GM12878 (cell line): ENCODE measurements at regions not wholly inside any gene's neighbourhood (a gene's known extent, or its start where the extent isn't known, plus 50 kb on each side); places are given as distances from the start of the nearest gene placed in this dataset.

Source experiments
- ATAC-seq: fragments of 200-7000 bp; cut with Tn5 transposase; 3 replicates; pipeline ENCODE4 v1.9.1; 2020; ENCODE audit warnings: mild to moderate bottlenecking, moderate library complexity
- BruUV-seq: library from RNA; stranded (reverse); fragments of 400-500 nt; replicated peaks from 2 replicates; lab custom pipeline; 2021; lab: Mats Ljungman, UMichigan
- CTCF ChIA-PET: fragments of 300-600 bp; sonication (Branson Sonifier 250); formaldehyde crosslinking; extraction: SDS; loops from one replicate; lab custom pipeline; 2021; ENCODE audit warnings: inconsistent platforms; lab: Yijun Ruan, JAX
- POLR2A ChIA-PET: fragments of 350-600 bp; formaldehyde crosslinking; extraction: SDS; loops from one replicate; lab custom pipeline; 2021; ENCODE audit warnings: inconsistent platforms; lab: Charles Lee
- RAD21 ChIA-PET: fragments of 300-600 bp; sonication (Branson Sonifier 250); formaldehyde crosslinking; loops from one replicate; lab custom pipeline; 2023; ENCODE audit warnings: antibody characterized with exemption; ENCODE audit not compliant: unreplicated experiment; lab: Charles Lee
- SMC1A ChIA-PET: fragments of 300-600 bp; sonication (Branson Sonifier 250); formaldehyde crosslinking; loops from one replicate; lab custom pipeline; 2023; ENCODE audit not compliant: unreplicated experiment, uncharacterized antibody; lab: Charles Lee
- DNase-seq: peaks from one replicate; pipeline ENCODE4 v3.0.0-alpha.2; 2011; ENCODE audit warnings: low read depth, low spot score
- FAIRE-seq: peaks from 3 replicates; lab custom pipeline; 2011; peaks lifted over from hg19 to GRCh38; lab: Jason Lieb, UNC
- H2AFZ ChIP-seq: 2 replicates; pipeline ENCODE4 v1.6.0; 2011; ENCODE audit warnings: low read depth, low read length, control low read depth; ENCODE audit not compliant: control insufficient read depth
- H3K27ac ChIP-seq: 2 replicates; pipeline ENCODE4 v1.5.1; 2011; ENCODE audit warnings: control low read depth; ENCODE audit not compliant: control insufficient read depth, insufficient read depth
- H3K27me3 ChIP-seq, 2 experiments: replicated peaks in 1 of 2; 2 replicates each; pipeline versions ENCODE4 v1.6.0 to v1.6.1; 2011; ENCODE audit warnings: low read length in 1 of 2; ENCODE audit not compliant: control insufficient read depth in 2 of 2, insufficient read depth in 2 of 2
- H3K36me3 ChIP-seq, 2 experiments: 2 replicates each; pipeline ENCODE4 v1.5.1; 2011; ENCODE audit warnings: low read length in 1 of 2; ENCODE audit not compliant: control insufficient read depth in 2 of 2, insufficient read depth in 2 of 2
- H3K4me1 ChIP-seq: 2 replicates; pipeline ENCODE4 v1.6.1; 2011; ENCODE audit warnings: mild to moderate bottlenecking, low read length, moderate library complexity, mixed read lengths; ENCODE audit not compliant: control insufficient read depth, insufficient read depth
- H3K4me2 ChIP-seq: 2 replicates; pipeline ENCODE4 v1.6.0; 2011; ENCODE audit warnings: control low read depth; ENCODE audit not compliant: control insufficient read depth, insufficient read depth
- H3K4me3 ChIP-seq: fragments of 200-600 bp; sonication (generic); 2 replicates; pipeline ENCODE4 v1.5.1; 2016
- H3K79me2 ChIP-seq: 2 replicates; pipeline ENCODE4 v1.6.0; 2011; ENCODE audit warnings: low read length; ENCODE audit not compliant: control insufficient read depth, insufficient read depth
- H3K9ac ChIP-seq: 2 replicates; pipeline ENCODE4 v1.8.0; 2011; ENCODE audit warnings: low read length, control low read depth, mixed read lengths; ENCODE audit not compliant: control insufficient read depth, insufficient read depth
- H3K9me3 ChIP-seq: replicated peaks from 3 replicates; pipeline ENCODE4 v1.5.1; 2011; ENCODE audit warnings: mild to moderate bottlenecking, low read length; ENCODE audit not compliant: control insufficient read depth, insufficient read depth
- H4K20me1 ChIP-seq: 2 replicates; pipeline ENCODE4 v1.6.0; 2011; ENCODE audit not compliant: control insufficient read depth, insufficient read depth
- BMI1 ChIP-seq: fragments of 450-650 bp; IDR thresholded peaks from 2 replicates; pipeline ENCODE4 v1.6.1; 2016; ENCODE audit warnings: mild to moderate bottlenecking, moderate library complexity, borderline replicate concordance
- CEBPB ChIP-seq, 2 experiments: fragments of 150-350 bp in 1 of 2; IDR thresholded peaks; 2 replicates each; pipeline ENCODE4 v1.6.1; 2012 to 2014; ENCODE audit warnings: low read depth in 2 of 2, low read length in 2 of 2, borderline replicate concordance in 1 of 2, inconsistent platforms in 1 of 2
- EGR1 ChIP-seq, 2 experiments: IDR thresholded peaks; 1 replicate in 1 of 2; 2 replicates in 1 of 2; pipeline ENCODE4 v1.6.1; 2011 to 2012; ENCODE audit warnings: low read depth in 2 of 2, low read length in 2 of 2, borderline replicate concordance in 1 of 2, mild to moderate bottlenecking in 1 of 2, moderate library complexity in 1 of 2
- NFYB ChIP-seq: IDR thresholded peaks from 2 replicates; pipeline ENCODE4 v1.6.1; 2011; ENCODE audit warnings: low read depth, mild to moderate bottlenecking, low read length, improper control_type of control experiment, moderate library complexity; ENCODE audit not compliant: insufficient read depth
- PAX5 ChIP-seq: IDR thresholded peaks from 2 replicates; pipeline ENCODE4 v1.6.1; 2011; ENCODE audit warnings: low read depth, low read length, borderline replicate concordance
- PAX8 ChIP-seq: fragments of 450-650 bp; IDR thresholded peaks from 2 replicates; pipeline ENCODE4 v1.6.1; 2017; ENCODE audit warnings: mild to moderate bottlenecking, moderate library complexity
- POLR2AphosphoS2 ChIP-seq: IDR thresholded peaks from 2 replicates; pipeline ENCODE4 v1.6.1; 2011; ENCODE audit warnings: low read depth, mild to moderate bottlenecking, low read length, improper control_type of control experiment, moderate library complexity
- STAT3 ChIP-seq: IDR thresholded peaks from 2 replicates; pipeline ENCODE4 v1.6.1; 2011; ENCODE audit warnings: low read depth, low read length, improper control_type of control experiment
- TCF3 ChIP-seq: IDR thresholded peaks from 2 replicates; pipeline ENCODE4 v1.6.1; 2012; ENCODE audit warnings: low read depth, mild to moderate bottlenecking, low read length, borderline replicate concordance; ENCODE audit not compliant: insufficient read depth
- ZNF207 ChIP-seq: fragments of 450-650 bp; IDR thresholded peaks from 2 replicates; pipeline ENCODE4 v1.6.1; 2014; ENCODE audit warnings: antibody characterized with exemption, mild to moderate bottlenecking, borderline replicate concordance
- in situ Hi-C: fragments of 300-500 bp; cut with MboI; formaldehyde crosslinking; loops from 9 replicates; pipeline ENCODE4 v1.14.3; 2018; ENCODE audit warnings: mixed read lengths
- intact Hi-C: fragments of 100-400 bp; cut with micrococcal nuclease; formaldehyde crosslinking; loops from one replicate; pipeline ENCODE4 v1.14.2; 2022; ENCODE audit not compliant: unreplicated experiment
- TF ChIP-seq, protein P1 (sequence below): fragments of 150-350 bp; IDR thresholded peaks from 2 replicates; pipeline ENCODE4 v1.6.1; 2014; ENCODE audit warnings: mild to moderate bottlenecking, low read depth, low read length
- TF ChIP-seq, protein P2 (sequence below): fragments of 450-650 bp; conservative IDR thresholded peaks from 2 replicates; pipeline ENCODE4 v1.6.1; 2017; ENCODE audit warnings: mild to moderate bottlenecking, moderate library complexity

DNA sequence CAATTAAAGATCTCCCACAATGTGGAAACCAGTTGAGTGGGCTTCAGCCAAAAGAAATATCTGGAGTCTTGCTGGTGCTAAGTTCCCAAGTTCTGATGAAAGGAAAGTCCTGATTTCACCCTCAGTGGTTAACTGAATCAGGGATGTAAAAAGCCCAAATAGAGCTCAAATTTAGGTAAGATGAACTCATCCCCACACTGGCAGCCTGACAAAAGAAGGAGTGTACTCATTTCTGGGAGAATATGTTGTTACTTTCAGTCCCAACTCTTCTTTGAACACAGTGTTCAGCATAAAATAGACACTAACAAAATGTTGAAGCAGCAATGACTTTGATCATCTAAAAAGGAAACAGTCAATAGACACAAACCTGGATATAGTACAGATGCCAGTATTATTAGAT, 91.7 kb downstream of the CHRM3 start:
- no peak overlapping the region for H3K4me2 ChIP-seq
- H3K36me3 ChIP-seq: no peaks in the 10 kb centered on the region
- no peak overlapping the region for H2AFZ ChIP-seq
- ChIA-PET POLR2A (no interaction called here), SMC1A (interaction anchor here (0.7 kb wide), 1 partner anchor 20 kb away, joined by 3 read pairs; no protein-coding TSS in a partner anchor), RAD21 (no interaction called here), CTCF (no interaction called here)
- no peak for ATAC-seq
- no peaks in the 10 kb centered on the region; the same call in 2 of the 3 replicates for H3K9me3 ChIP-seq
- no peaks in the 10 kb centered on the region for H3K79me2 ChIP-seq
- intact Hi-C loops: no loop called here
- H3K4me1 ChIP-seq: no peaks in the 10 kb centered on the region
- no peak for TF ChIP-seq NFYB
- TF ChIP-seq, protein P1, sequence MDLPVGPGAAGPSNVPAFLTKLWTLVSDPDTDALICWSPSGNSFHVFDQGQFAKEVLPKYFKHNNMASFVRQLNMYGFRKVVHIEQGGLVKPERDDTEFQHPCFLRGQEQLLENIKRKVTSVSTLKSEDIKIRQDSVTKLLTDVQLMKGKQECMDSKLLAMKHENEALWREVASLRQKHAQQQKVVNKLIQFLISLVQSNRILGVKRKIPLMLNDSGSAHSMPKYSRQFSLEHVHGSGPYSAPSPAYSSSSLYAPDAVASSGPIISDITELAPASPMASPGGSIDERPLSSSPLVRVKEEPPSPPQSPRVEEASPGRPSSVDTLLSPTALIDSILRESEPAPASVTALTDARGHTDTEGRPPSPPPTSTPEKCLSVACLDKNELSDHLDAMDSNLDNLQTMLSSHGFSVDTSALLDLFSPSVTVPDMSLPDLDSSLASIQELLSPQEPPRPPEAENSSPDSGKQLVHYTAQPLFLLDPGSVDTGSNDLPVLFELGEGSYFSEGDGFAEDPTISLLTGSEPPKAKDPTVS: no peak
- no peak for TF ChIP-seq PAX5
- TF ChIP-seq ZNF207: no peak
- no peak for TF ChIP-seq EGR1 (IDR thresholded peaks at IDR 0.05; ENCODE audit: borderline replicate concordance in 1 of 2, low read depth in 2 of 2, low read length in 2 of 2)
- no peak for TF ChIP-seq TCF3
- no peak for TF ChIP-seq BMI1
- TF ChIP-seq CEBPB (IDR thresholded peaks at IDR 0.05; ENCODE audit: borderline replicate concordance in 1 of 2, low read depth in 2 of 2, low read length in 2 of 2): no peak
- TF ChIP-seq STAT3: no peak
- TF ChIP-seq, protein P2, sequence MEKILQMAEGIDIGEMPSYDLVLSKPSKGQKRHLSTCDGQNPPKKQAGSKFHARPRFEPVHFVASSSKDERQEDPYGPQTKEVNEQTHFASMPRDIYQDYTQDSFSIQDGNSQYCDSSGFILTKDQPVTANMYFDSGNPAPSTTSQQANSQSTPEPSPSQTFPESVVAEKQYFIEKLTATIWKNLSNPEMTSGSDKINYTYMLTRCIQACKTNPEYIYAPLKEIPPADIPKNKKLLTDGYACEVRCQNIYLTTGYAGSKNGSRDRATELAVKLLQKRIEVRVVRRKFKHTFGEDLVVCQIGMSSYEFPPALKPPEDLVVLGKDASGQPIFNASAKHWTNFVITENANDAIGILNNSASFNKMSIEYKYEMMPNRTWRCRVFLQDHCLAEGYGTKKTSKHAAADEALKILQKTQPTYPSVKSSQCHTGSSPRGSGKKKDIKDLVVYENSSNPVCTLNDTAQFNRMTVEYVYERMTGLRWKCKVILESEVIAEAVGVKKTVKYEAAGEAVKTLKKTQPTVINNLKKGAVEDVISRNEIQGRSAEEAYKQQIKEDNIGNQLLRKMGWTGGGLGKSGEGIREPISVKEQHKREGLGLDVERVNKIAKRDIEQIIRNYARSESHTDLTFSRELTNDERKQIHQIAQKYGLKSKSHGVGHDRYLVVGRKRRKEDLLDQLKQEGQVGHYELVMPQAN: no peak
- TF ChIP-seq POLR2AphosphoS2: no peak
- TF ChIP-seq PAX8: no peak
- no peak overlapping the region for H3K27ac ChIP-seq
- H3K27me3 ChIP-seq: no peaks in the 10 kb centered on the region
- no peak overlapping the region for H3K9ac ChIP-seq
- no peak overlapping the region for H3K4me3 ChIP-seq
- no peak for FAIRE-seq
- no peak for DNase-seq
- in situ Hi-C loops: no loop called here
- no peaks in the 10 kb centered on the region for H4K20me1 ChIP-seq
- no TSS peak for BruUV-seq
